ENCODE measurements at regions not wholly inside any gene's neighbourhood (a gene's known extent, or its start where the extent isn't known, plus 50 kb on each side); places are given as distances from the start of the nearest gene placed in this dataset.
"Not testable (repeated sequence)": the region's sequence is repeated elsewhere in the genome, so short reads cannot be mapped to it uniquely, and the experiment has no call there.

- no peak for DNase-seq
Observed at GRCh38 chr5:17895288-17896033, 261.2 kb downstream of the TAF11L14 start.

DNA sequence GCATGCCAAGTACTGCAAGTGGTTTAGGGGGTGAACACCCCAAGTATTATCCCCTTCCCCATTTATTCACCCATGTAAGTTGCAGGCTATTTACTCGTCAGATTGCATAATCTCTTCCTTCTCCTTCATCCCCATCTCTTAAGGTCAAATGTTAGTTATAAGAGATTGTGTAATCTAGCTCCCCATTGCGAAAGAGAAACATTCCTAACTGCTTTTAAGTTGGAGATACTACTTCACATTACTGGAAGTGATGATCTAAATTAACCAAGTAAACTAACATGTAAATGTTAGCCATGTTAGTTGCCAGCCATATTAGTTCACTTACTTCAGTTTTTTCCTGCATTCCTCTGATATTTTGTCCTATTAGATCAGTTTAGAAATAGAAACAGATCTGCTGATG lies 262.3 kb downstream of the TAF11L14 start:
- DNase-seq, result no peak

DNA sequence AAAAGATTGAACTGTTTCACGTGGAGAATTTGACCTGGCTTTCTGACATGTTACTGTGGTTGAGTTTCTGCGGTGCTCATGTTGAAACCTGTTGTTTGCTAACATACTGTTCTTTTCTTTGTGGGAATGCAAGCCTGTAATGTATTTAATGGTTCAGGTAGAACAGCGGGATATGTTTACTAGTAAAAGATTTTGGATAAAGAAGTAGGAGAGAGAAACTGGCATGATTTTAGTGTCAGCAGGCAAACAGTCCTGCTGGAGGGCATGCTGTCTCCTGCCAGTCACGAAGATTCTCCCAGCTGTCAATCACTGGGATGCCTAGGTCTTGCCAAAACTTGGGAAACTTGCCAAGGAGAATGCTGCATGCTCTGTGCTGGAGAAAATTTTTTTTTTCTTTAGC lies 263.5 kb downstream of the TAF11L14 start:
- no peak for DNase-seq

- DNase-seq, result no peak
Observed at GRCh38 chr5:17898766-17899165, 264.5 kb downstream of the TAF11L14 start.

GRCh38 chr5:17907094-17907493 lies 272.8 kb downstream of the TAF11L14 start:
- DNase-seq, result no peak

GRCh38 chr5:17910318-17910717 lies 276.1 kb downstream of the TAF11L14 start:
- no peak for DNase-seq

DNA sequence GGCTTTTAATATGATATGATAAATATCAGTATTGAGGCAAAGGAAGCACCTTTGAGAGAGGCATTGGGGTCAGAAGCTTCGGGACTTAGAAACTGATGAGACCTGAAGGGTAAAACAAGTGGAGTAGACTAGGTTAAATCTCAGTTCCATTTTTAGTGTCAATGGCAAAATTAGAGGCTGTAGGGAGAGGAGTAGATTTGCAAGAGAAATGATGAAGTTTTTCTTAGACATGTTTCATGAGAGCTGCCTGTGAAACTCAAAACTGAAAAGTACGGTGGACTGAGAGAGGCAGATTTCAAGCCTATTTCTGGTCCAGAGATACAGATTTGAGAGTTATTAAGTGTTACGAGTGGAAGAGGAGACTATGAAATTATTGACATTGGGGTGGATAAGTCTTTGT lies 278.5 kb downstream of the TAF11L14 start:
- DNase-seq, result no peak

GRCh38 chr5:17916446-17916845 lies 282.2 kb downstream of the TAF11L14 start:
- no peak for DNase-seq

- DNase-seq, result no peak
Observed at GRCh38 chr5:17917465-17917864, 283.2 kb downstream of the TAF11L14 start.

- no peak for DNase-seq
Observed at GRCh38 chr5:17918373-17919104, 284.3 kb downstream of the TAF11L14 start.

DNA sequence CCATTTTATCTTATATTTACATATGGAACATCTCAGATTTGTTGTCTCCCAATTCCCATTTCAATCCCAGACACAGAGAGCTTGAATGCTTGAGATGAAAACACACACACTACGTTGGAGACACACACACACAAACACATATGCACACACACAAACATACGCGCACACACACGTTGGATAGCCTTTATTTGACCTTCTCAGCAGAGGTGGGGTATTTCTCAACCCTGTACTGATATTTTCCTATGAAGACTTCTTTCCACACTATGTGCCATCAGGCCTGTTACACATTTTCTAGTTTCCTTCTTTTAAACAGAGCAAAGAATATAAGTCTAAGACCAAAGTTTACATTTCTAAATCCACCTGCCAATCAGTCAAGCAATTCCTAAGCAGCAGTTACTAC lies 291.0 kb downstream of the TAF11L14 start:
- DNase-seq, result no peak

DNA sequence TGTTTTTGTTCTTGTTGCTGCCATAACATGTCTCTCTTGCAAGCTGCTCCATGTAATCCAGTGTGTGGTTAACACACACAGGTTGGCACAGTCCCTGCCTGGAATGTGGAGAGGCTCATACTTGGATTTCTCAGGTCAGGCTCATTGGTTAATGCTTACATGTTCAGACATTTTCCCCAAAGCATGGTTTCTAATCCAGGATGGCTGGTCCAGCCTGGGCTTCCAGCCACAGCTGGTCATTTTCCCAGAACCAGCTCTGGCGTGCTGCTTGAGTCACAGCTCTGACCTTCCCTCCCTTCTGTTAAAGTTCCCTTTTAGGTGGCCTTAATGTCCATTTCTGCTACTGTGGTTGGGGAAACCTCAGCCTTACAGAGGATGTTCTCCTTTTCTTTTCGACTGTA lies 294.3 kb downstream of the TAF11L14 start:
- no peak for DNase-seq

GRCh38 chr5:17929171-17929570 lies 294.9 kb downstream of the TAF11L14 start:
- DNase-seq, result no peak

DNA sequence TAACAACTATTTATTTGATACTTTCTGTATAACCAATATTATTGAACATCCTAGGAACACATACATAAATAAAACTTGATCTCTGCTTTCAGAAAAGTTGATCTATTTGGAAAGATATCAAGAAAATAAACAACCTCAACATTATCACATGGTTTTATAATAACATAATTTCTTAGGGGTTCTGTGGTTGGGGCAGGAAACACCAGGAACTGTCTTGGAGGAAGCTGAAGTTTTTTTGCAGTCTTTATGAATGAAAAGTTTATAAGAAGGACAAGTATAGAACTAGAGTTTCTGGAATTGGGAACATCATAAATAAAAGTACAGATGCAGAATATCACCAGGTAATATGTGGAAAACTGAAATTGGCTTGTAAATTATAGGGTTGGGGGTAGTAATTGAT lies 296.1 kb downstream of the TAF11L14 start:
- no peak for DNase-seq

GRCh38 chr5:17944046-17944445 lies 309.8 kb downstream of the TAF11L14 start:
- no peak for DNase-seq

- DNase-seq, result no peak
Observed at GRCh38 chr5:17947029-17947428, 312.8 kb downstream of the TAF11L14 start.

DNA sequence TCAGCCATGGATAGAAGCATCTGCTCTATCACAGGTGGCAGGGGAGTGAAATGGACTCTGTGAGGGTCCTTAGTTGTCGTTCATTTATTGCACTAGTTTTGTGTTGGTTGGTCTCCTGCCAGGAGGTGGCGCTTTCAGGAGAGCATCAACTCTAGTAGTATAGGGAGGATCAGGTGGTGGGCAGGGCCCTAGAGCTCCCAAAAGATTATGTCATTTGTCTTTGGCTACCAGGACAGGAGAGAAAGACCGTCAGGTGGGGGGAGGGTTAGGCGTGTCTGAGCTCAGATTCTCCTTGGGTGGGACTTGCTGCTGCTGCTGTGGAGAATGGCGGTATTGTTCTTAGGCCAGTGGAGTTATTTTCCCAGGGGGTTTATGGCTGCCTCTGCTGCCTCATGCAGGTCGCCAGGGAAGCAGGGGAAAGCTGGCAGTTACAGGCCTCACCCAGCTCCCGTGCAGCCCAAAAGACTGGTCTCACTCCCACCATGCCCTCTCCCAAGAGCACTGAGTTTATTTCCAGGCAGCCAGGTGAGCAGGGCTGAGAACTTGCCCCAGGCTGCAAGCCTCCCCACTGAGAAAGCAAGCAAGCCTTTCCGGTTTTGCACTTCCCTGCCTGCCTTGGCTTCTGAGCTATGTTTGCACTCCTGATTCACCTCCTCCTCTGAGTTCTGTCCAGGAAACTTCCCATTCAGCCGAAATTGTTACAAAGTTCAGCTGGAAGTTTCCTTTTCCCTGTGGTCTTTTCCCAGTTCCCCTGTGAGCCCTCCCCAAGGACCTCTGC lies 317.3 kb downstream of the TAF11L14 start:
- no peak for DNase-seq

DNA sequence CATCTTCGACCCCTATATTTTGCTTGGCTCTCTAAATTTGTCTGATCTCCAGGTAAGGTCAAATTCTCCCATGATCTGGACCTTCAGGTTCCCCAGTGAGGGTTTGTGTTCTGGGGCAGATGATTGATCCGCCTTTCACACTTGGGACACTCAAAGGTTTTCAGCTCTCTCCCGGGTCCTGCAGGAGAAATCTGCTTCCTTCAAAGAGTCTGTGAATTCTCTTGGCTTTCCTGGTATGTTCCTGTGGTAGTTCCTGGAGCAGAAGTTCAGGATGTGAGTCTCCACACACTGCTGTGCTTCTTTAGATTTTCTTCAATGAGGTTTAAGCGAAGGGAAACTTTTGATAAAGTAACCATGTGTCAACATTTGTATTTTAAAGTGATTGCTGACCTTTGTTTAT lies 318.0 kb downstream of the TAF11L14 start:
- DNase-seq, result no peak

DNA sequence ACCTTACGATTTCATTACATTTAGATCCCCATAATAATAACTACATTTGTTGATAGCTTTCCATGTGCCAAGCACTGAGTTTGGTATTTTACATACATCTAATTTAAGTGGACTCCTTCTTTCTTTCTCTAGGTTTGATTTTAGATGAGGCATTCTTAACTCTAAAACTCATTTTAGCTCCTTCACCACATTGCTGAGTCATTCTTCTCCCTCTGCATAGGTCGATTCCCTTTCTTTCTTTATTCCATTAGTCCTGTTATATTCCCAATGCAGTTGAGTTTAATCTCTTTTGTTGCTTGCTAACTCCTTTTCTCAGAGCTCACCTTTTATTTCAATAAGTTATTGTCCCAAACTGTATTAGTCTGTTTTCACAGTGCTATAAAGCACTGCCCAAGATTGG lies 329.8 kb downstream of the TAF11L14 start:
- no peak for DNase-seq

- DNase-seq, result no peak
Observed at GRCh38 chr5:17966640-17967402, 332.6 kb downstream of the TAF11L14 start.

- no peak for DNase-seq
Observed at GRCh38 chr5:17976404-17976803, 342.1 kb downstream of the TAF11L14 start.

DNA sequence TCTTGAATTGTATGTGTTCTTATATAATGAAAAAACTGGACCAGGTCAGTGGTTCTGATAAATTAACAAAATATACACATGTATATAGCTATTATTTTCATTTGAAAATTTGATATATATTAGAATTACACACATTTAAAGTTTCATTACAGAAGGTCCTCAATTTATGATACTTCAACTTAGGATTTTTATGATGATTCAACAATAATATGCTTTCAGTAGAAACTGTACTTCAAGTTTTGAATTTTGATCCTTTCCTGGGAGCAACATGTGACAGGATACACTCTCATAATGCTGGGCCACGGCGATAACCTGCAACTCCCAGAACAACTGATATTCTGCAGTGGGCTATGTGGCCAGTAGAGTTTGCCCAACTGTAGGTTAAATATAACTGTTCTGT lies 344.7 kb downstream of the TAF11L14 start:
- no peak for DNase-seq

- not testable (repeated sequence) for DNase-seq
Observed at GRCh38 chr5:17982626-17983025, 348.4 kb downstream of the TAF11L14 start.

Measured in activated CD4-positive, alpha-beta T cell treated with anti-CD3 and anti-CD28 coated beads, Interleukin-2, amount 50 U/mL, for 4 hours (primary cell).